GM12873 (cell line): ENCODE measurements at regions not wholly inside any gene's neighbourhood (a gene's known extent, or its start where the extent isn't known, plus 50 kb on each side); places are given as distances from the start of the nearest gene placed in this dataset.

Experiments used
- TF ChIP-seq, protein P1 (sequence below): IDR thresholded peaks from 2 replicates; pipeline ENCODE4 v1.5.1; 2012; ENCODE audit warnings: low read depth, mild to moderate bottlenecking, moderate library complexity, low read length, control low read depth; ENCODE audit not compliant: insufficient read depth; ENCODE audit errors: missing control alignments

DNA sequence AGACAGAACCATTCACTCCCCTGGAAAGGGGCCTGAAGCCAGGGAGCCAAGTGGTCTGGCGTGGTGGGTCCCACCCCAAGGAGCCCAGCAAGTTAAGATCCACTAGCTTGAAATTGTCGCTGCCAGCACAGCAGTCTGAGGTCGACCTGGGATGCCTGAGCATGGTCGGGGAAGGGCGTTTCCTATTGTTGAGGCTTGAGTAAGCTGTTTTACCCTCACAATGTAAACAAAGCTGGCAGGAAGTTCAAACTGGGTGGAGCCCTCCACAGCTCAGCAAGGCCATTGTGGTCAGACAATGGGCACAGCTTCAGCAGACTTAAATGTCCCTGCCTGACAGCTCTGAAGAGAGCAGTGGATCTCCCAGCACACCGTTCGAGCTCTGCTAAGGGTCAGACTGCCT, 195.6 kb upstream of the DACH1 start:
- TF ChIP-seq, protein P1, sequence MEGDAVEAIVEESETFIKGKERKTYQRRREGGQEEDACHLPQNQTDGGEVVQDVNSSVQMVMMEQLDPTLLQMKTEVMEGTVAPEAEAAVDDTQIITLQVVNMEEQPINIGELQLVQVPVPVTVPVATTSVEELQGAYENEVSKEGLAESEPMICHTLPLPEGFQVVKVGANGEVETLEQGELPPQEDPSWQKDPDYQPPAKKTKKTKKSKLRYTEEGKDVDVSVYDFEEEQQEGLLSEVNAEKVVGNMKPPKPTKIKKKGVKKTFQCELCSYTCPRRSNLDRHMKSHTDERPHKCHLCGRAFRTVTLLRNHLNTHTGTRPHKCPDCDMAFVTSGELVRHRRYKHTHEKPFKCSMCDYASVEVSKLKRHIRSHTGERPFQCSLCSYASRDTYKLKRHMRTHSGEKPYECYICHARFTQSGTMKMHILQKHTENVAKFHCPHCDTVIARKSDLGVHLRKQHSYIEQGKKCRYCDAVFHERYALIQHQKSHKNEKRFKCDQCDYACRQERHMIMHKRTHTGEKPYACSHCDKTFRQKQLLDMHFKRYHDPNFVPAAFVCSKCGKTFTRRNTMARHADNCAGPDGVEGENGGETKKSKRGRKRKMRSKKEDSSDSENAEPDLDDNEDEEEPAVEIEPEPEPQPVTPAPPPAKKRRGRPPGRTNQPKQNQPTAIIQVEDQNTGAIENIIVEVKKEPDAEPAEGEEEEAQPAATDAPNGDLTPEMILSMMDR = no peak

DNA sequence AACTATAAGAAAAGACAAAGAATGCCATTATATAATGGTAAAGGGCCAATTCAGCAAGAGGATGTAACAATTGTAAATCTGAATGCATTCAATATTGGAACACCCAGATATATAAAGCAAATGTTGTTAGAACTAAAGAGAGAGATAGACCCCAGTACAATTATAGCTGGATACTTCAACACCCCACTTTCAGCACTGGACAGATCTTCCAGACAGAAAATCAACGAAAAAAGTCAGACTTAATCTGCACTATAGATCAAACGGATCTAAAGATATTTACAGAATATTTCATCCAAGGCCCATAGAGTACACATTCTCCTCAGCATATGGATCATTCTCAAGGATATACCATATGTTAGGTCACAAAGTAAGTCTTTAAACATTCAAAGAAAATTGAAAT, 194.6 kb upstream of the DACH1 start:
- TF ChIP-seq, protein P1 = no peak

DNA sequence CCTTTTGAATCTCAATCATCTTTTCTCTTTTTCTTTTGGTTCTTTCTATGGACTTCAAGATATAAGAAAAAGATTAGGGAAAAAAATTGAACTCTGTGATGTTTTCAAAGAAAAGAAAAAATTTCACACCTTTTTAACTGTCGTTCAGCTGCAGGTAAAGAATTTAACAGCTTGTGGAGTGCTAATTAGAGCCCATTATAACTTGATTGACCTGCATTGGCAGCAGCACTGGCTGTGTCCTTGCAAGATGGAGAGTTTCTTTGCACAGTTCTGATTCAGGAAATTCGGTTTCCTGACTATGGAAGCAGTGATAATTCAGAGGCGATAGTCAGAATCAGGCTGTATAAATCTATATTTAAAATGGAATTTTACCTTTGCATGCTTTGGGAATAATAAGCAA, 183.2 kb upstream of the DACH1 start:
- TF ChIP-seq, protein P1 = no peak

DNA sequence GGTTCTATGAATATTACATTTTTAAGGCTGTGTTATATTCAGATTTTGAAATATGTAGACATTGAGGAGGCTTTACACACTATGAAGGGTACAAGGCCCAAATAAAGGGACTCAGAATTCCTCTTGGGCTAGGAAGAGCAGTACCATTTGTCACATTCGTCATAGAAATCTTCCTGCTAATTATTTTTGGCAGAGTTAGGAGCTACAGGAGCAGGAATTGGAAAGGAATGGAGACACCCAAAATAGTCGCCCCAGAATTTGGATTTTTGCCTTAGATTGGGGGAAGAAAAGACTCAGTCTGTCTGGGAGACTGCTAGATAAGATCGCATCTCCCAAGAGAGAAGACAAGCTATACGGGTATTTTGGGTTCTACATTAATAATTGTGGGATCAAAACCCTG, 176.4 kb upstream of the DACH1 start:
- TF ChIP-seq, protein P1 = no peak

DNA sequence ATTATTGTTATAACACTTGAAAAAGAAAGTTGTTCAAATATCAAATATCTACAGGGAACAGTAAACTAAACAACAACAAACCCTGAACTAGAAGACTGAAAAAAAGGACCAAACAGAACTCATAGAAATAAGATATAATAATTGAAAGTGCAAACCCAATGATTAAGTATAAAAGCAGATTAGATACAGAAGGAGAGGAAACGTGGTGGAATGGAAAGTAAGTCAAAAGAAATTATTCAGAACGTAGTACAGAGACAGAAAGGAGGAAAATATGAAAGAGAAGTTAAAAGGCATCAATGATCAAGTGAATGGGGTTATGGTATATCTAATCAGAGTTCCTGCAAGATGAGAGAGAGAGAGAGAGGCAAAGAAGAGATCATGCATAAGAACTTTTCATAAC, 174.2 kb upstream of the DACH1 start:
- TF ChIP-seq, protein P1 = no peak

DNA sequence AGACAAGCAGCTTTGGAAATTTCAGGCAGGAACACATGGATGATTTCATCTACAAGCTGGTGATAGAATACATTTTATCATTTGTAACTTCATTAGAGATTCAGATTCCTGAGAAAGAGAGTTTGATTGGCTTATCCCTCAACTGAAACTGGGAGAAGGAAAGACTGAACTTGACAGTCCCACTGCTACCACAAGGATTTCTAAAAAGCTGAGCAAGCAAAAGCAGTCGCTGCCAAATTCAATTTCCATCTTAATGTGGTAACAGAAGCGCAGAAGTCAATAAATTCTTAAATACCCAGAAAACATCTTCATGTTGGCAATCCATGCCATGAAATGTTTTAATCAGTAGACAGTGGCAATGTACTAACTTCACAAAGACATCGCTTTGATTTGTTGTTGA, 172.1 kb upstream of the DACH1 start:
- TF ChIP-seq, protein P1 = no peak

DNA sequence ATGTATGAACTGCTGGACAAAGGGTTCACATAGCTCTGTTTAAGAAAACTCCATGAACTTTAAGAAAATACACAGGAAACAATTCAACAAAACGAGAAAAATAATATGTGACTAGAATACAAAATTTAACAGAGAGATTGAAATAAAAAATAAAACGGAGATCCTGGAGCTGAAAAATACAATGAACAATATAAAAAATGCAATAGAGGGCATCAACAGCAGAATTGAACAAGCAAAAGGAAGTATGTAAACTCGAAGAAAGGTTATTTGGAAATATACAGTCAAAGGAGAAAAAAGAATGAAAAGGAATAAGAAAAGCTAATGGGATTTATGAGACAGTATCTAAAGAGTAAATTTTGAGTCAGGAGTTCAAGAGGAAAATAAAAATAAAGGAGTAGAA, 163.0 kb upstream of the DACH1 start:
- TF ChIP-seq, protein P1 = no peak
